ENCODE measurements at regions not wholly inside any gene's neighbourhood (a gene's known extent, or its start where the extent isn't known, plus 50 kb on each side); places are given as distances from the start of the nearest gene placed in this dataset.

- no peaks in the 10 kb centered on the region for H3K27me3 ChIP-seq
- intact Hi-C loops (cut with DNase I; ENCODE audit: low total_unique reads), result no loop called here
- H3K9me3 ChIP-seq, result no peaks in the 10 kb centered on the region
- TF ChIP-seq CTCF (IDR thresholded peaks at IDR 0.05) (no peak), POLR2A (IDR thresholded peaks at IDR 0.05) (no peak)
- no peaks in the 10 kb centered on the region for H3K4me1 ChIP-seq
- H3K36me3 ChIP-seq, result no peaks in the 10 kb centered on the region
- no peak for DNase-seq
- no peak overlapping the region for H3K4me3 ChIP-seq
- H3K27ac ChIP-seq, result no peak overlapping the region
These were observed 1634.0 kb downstream of the NCAM2 start for GRCh38 chr21:22632176-22632575.

GRCh38 chr21:22649246-22649645, 1651.0 kb downstream of the NCAM2 start:
- DNase-seq, result no peak
- Histone ChIP-seq H3K4me1 (no peaks in the 10 kb centered on the region), H3K27me3 (no peaks in the 10 kb centered on the region), H3K27ac (no peak overlapping the region), H3K9me3 (no peaks in the 10 kb centered on the region), H3K36me3 (no peaks in the 10 kb centered on the region), H3K4me3 (no peak overlapping the region)
- intact Hi-C loops (cut with DNase I; ENCODE audit: low total_unique reads), result no loop called here
- TF ChIP-seq POLR2A (IDR thresholded peaks at IDR 0.05) (no peak), CTCF (IDR thresholded peaks at IDR 0.05) (no peak)

- Histone ChIP-seq H3K27me3 (no peaks in the 10 kb centered on the region), H3K4me1 (no peaks in the 10 kb centered on the region), H3K36me3 (no peaks in the 10 kb centered on the region), H3K4me3 (no peak overlapping the region), H3K27ac (no peak overlapping the region), H3K9me3 (no peaks in the 10 kb centered on the region)
- TF ChIP-seq CTCF (IDR thresholded peaks at IDR 0.05), result no peak
- intact Hi-C loops (cut with DNase I; ENCODE audit: low total_unique reads), result no loop called here
- DNase-seq, result no peak
These were observed 1652.0 kb downstream of the NCAM2 start for GRCh38 chr21:22650226-22650625.

- intact Hi-C loops (cut with DNase I; ENCODE audit: low total_unique reads), result no loop called here
- Histone ChIP-seq H3K4me3 (no peak overlapping the region), H3K9me3 (no peaks in the 10 kb centered on the region), H3K36me3 (no peaks in the 10 kb centered on the region), H3K27me3 (no peaks in the 10 kb centered on the region), H3K4me1 (no peaks in the 10 kb centered on the region), H3K27ac (no peak overlapping the region)
- TF ChIP-seq POLR2A (IDR thresholded peaks at IDR 0.05) (no peak), CTCF (IDR thresholded peaks at IDR 0.05) (no peak)
- DNase-seq, result no peak
These were observed 1659.6 kb downstream of the NCAM2 start for GRCh38 chr21:22657781-22658180.

GRCh38 chr21:22670148-22670547, 1671.9 kb downstream of the NCAM2 start:
- H3K36me3 ChIP-seq, result no peaks in the 10 kb centered on the region
- intact Hi-C loops (cut with DNase I; ENCODE audit: low total_unique reads), result no loop called here
- no peaks in the 10 kb centered on the region for H3K9me3 ChIP-seq
- DNase-seq, result no peak
- H3K27me3 ChIP-seq, result no peaks in the 10 kb centered on the region
- no peak overlapping the region for H3K27ac ChIP-seq
- H3K4me3 ChIP-seq, result no peak overlapping the region
- H3K4me1 ChIP-seq, result no peaks in the 10 kb centered on the region
- TF ChIP-seq CTCF (IDR thresholded peaks at IDR 0.05) (no peak), POLR2A (IDR thresholded peaks at IDR 0.05) (no peak)

All from uterus (tissue), 3 donors.